ENCODE measurements at regions not wholly inside any gene's neighbourhood (a gene's known extent, or its start where the extent isn't known, plus 50 kb on each side); places are given as distances from the start of the nearest gene placed in this dataset.

GRCh38 chr11:19644316-19644715 lies 68.3 kb upstream of the NAV2 start:
- in situ Hi-C loops (cut with HindIII; ENCODE audit: low pct_unique_long_range_greater_than_20kb, low sequenced_read_pairs): no loop called here
- Histone ChIP-seq H3K4me3 (ENCODE audit: low read depth in 2 of 2, low read length in 2 of 2) (no peak overlapping the region), H3K4me1 (ENCODE audit: control insufficient read depth, insufficient read depth, low read length) (no peaks in the 10 kb centered on the region), H3K9me3 (ENCODE audit: control insufficient read depth, insufficient read depth, low read depth, low read length) (no peaks in the 10 kb centered on the region), H3K27me3 (ENCODE audit: control insufficient read depth, insufficient read depth, low read length) (no peaks in the 10 kb centered on the region), H3K36me3 (ENCODE audit: control insufficient read depth, insufficient read depth, low read length) (no peaks in the 10 kb centered on the region), H3K27ac (ENCODE audit: low read length) (no peak overlapping the region)
- POLR2A ChIA-PET: no interaction called here
- TF ChIP-seq SIN3A (IDR thresholded peaks at IDR 0.05; ENCODE audit: borderline replicate concordance, insufficient read depth, low read depth, low read length) (no peak), POLR2AphosphoS5 (IDR thresholded peaks at IDR 0.05; ENCODE audit: low read depth, low read length) (no peak), REST (IDR thresholded peaks at IDR 0.05; ENCODE audit: insufficient read depth in 1 of 2, low read depth in 2 of 2, low read length in 1 of 2) (no peak), TCF7L2 (IDR thresholded peaks at IDR 0.05; ENCODE audit: low read depth, low read length) (no peak)
- TF ChIP-seq, protein P1, sequence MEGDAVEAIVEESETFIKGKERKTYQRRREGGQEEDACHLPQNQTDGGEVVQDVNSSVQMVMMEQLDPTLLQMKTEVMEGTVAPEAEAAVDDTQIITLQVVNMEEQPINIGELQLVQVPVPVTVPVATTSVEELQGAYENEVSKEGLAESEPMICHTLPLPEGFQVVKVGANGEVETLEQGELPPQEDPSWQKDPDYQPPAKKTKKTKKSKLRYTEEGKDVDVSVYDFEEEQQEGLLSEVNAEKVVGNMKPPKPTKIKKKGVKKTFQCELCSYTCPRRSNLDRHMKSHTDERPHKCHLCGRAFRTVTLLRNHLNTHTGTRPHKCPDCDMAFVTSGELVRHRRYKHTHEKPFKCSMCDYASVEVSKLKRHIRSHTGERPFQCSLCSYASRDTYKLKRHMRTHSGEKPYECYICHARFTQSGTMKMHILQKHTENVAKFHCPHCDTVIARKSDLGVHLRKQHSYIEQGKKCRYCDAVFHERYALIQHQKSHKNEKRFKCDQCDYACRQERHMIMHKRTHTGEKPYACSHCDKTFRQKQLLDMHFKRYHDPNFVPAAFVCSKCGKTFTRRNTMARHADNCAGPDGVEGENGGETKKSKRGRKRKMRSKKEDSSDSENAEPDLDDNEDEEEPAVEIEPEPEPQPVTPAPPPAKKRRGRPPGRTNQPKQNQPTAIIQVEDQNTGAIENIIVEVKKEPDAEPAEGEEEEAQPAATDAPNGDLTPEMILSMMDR (IDR thresholded peaks at IDR 0.05): no peak
- BruUV-seq (replicated peaks): no TSS peak
- CTCF ChIA-PET: no interaction called here
- no peak for ATAC-seq
- intact Hi-C loops (cut with micrococcal nuclease; ENCODE audit: unreplicated experiment): no loop called here
- no peak for DNase-seq (ENCODE audit: low read depth, low spot score)

DNA sequence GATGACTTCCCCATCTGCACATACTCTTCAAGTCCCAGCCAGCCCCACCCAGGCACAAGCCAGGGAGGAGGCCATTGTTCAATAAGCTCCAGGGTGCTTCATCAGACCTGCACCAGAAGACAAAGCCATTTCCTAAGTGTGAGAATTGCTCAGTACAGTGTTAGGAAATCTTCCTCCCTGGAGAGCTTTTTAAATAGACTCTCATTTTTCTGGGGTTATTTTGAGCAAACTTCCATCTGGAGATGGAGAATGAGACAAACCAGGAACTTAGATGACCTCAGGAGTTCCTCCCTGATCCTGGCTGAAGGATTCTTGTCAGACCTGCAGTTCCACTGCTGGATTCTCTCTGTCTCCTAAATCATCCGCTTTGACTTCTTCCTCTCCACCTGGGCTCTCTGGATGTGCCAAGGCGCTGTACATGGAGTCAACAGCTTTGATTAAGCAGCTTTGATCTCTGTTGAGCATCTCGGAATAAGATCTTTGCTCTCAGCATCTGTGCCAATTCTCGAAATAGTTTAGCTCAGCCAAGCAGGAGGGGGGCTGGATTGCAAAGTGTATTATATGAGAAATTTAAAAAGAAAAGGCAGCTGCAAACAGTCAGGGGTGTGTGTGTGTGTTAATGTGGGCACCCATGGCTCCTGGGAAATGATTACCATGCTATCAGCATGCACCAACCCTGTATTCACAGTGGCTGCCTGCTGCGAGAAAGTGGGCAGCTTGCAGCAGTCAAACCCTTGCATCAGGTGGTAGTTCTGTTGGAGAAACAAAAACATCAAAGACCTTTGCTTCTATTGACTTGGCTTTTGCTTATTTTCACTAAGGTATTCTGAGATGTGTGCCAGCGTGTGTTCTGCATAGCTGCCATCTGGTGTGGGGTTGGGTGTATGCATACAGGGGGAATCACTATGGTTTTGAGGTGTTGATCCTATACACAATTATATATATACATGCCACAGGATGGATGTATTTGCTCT lies 70.2 kb upstream of the NAV2 start:
- ATAC-seq (no peak), DNase-seq (ENCODE audit: low read depth, low spot score) (no peak)
- no peaks in the 10 kb centered on the region for H3K36me3 ChIP-seq (ENCODE audit: control insufficient read depth, insufficient read depth, low read length)
- ChIA-PET POLR2A (no interaction called here), CTCF (no interaction called here)
- in situ Hi-C loops (cut with HindIII; ENCODE audit: low pct_unique_long_range_greater_than_20kb, low sequenced_read_pairs) (no loop called here), intact Hi-C loops (cut with micrococcal nuclease; ENCODE audit: unreplicated experiment) (no loop called here)
- no TSS peak for BruUV-seq (replicated peaks)
- no peak overlapping the region for H3K27ac ChIP-seq (ENCODE audit: low read length)
- no peaks in the 10 kb centered on the region for H3K4me1 ChIP-seq (ENCODE audit: control insufficient read depth, insufficient read depth, low read length)
- no peaks in the 10 kb centered on the region for H3K27me3 ChIP-seq (ENCODE audit: control insufficient read depth, insufficient read depth, low read length)
- TF ChIP-seq POLR2AphosphoS5 (IDR thresholded peaks at IDR 0.05; ENCODE audit: low read depth, low read length): no peak
- no peak overlapping the region for H3K4me3 ChIP-seq (ENCODE audit: low read depth in 2 of 2, low read length in 2 of 2)
- no peaks in the 10 kb centered on the region for H3K9me3 ChIP-seq (ENCODE audit: control insufficient read depth, insufficient read depth, low read depth, low read length)

- POLR2A ChIA-PET: no interaction called here
- no TSS peak for BruUV-seq (replicated peaks)
- CTCF ChIA-PET: no interaction called here
- H3K27ac ChIP-seq (ENCODE audit: low read length): no peak overlapping the region
- H3K36me3 ChIP-seq (ENCODE audit: control insufficient read depth, insufficient read depth, low read length): no peaks in the 10 kb centered on the region
- no peaks in the 10 kb centered on the region for H3K27me3 ChIP-seq (ENCODE audit: control insufficient read depth, insufficient read depth, low read length)
- TF ChIP-seq TCF7L2 (IDR thresholded peaks at IDR 0.05; ENCODE audit: low read depth, low read length) (no peak), REST (IDR thresholded peaks at IDR 0.05; ENCODE audit: insufficient read depth in 1 of 2, low read depth in 2 of 2, low read length in 1 of 2) (no peak), POLR2AphosphoS5 (IDR thresholded peaks at IDR 0.05; ENCODE audit: low read depth, low read length) (no peak)
- TF ChIP-seq, protein P1 (IDR thresholded peaks at IDR 0.05): no peak
- in situ Hi-C loops (cut with HindIII; ENCODE audit: low pct_unique_long_range_greater_than_20kb, low sequenced_read_pairs) (no loop called here), intact Hi-C loops (cut with micrococcal nuclease; ENCODE audit: unreplicated experiment) (no loop called here)
- no peaks in the 10 kb centered on the region for H3K4me1 ChIP-seq (ENCODE audit: control insufficient read depth, insufficient read depth, low read length)
- ATAC-seq: no peak
- no peak for DNase-seq (ENCODE audit: low read depth, low spot score)
- no peak overlapping the region for H3K4me3 ChIP-seq (ENCODE audit: low read depth in 2 of 2, low read length in 2 of 2)
- no peaks in the 10 kb centered on the region for H3K9me3 ChIP-seq (ENCODE audit: control insufficient read depth, insufficient read depth, low read depth, low read length)
Measured at GRCh38 chr11:19639603-19640105, 73.0 kb upstream of the NAV2 start.
